ENCODE measurements at regions not wholly inside any gene's neighbourhood (a gene's known extent, or its start where the extent isn't known, plus 50 kb on each side); places are given as distances from the start of the nearest gene placed in this dataset.

GRCh38 chr2:105609746-105610402 lies 134.8 kb upstream of the NCK2 start:
- H3K9me3 Mint-ChIP-seq = no peaks in the 10 kb centered on the region
- H3K4me3 Mint-ChIP-seq = no peak overlapping the region
- ATAC-seq (replicated peaks; ENCODE audit: extremely low read depth, poor library complexity, severe bottlenecking) (no peak), DNase-seq (ENCODE audit: low spot score in 2 of 2) (no peak)
- H3K27me3 Mint-ChIP-seq = no peaks in the 10 kb centered on the region
- no peaks in the 10 kb centered on the region for H3K36me3 Mint-ChIP-seq (ENCODE audit: insufficient read depth)
- no peaks in the 10 kb centered on the region for H3K4me1 Mint-ChIP-seq
- H3K27ac Mint-ChIP-seq (ENCODE audit: low read depth) = no peak overlapping the region

GRCh38 chr2:105607920-105608504 lies 136.7 kb upstream of the NCK2 start:
- no peak overlapping the region for H3K27ac Mint-ChIP-seq (ENCODE audit: low read depth)
- DNase-seq (ENCODE audit: low spot score in 2 of 2) (no peak), ATAC-seq (replicated peaks; ENCODE audit: extremely low read depth, poor library complexity, severe bottlenecking) (no peak)
- H3K9me3 Mint-ChIP-seq = no peaks in the 10 kb centered on the region
- no peaks in the 10 kb centered on the region for H3K36me3 Mint-ChIP-seq (ENCODE audit: insufficient read depth)
- H3K4me1 Mint-ChIP-seq = no peaks in the 10 kb centered on the region
- no peak overlapping the region for H3K4me3 Mint-ChIP-seq
- no peaks in the 10 kb centered on the region for H3K27me3 Mint-ChIP-seq

GRCh38 chr2:105606081-105606480 lies 138.6 kb upstream of the NCK2 start:
- no peak for ATAC-seq (replicated peaks; ENCODE audit: extremely low read depth, poor library complexity, severe bottlenecking)
- Mint-ChIP-seq H3K9me3 (no peaks in the 10 kb centered on the region), H3K27ac (ENCODE audit: low read depth) (no peak overlapping the region)

GRCh38 chr2:105604938-105605337 lies 139.8 kb upstream of the NCK2 start:
- no peaks in the 10 kb centered on the region for H3K9me3 Mint-ChIP-seq

More at GRCh38 chr2:105606081-105606480, 138.6 kb upstream of the NCK2 start:
- Mint-ChIP-seq H3K27me3 (no peaks in the 10 kb centered on the region), H3K36me3 (ENCODE audit: insufficient read depth) (no peaks in the 10 kb centered on the region), H3K4me1 (no peaks in the 10 kb centered on the region), H3K4me3 (no peak overlapping the region)
- DNase-seq (ENCODE audit: low spot score in 2 of 2) = no peak

GRCh38 chr2:105600949-105601794 lies 143.5 kb upstream of the NCK2 start:
- Mint-ChIP-seq H3K9me3 (no peaks in the 10 kb centered on the region), H3K27me3 (no peaks in the 10 kb centered on the region), H3K4me3 (no peak overlapping the region), H3K36me3 (ENCODE audit: insufficient read depth) (no peaks in the 10 kb centered on the region), H3K4me1 (no peaks in the 10 kb centered on the region), H3K27ac (ENCODE audit: low read depth) (no peak overlapping the region)
- DNase-seq (ENCODE audit: low spot score in 2 of 2) (no peak), ATAC-seq (replicated peaks; ENCODE audit: extremely low read depth, poor library complexity, severe bottlenecking) (no peak)

More at GRCh38 chr2:105604938-105605337, 139.8 kb upstream of the NCK2 start:
- H3K27me3 Mint-ChIP-seq = no peaks in the 10 kb centered on the region
- DNase-seq (ENCODE audit: low spot score in 2 of 2) (no peak), ATAC-seq (replicated peaks; ENCODE audit: extremely low read depth, poor library complexity, severe bottlenecking) (no peak)
- no peaks in the 10 kb centered on the region for H3K36me3 Mint-ChIP-seq (ENCODE audit: insufficient read depth)
- H3K4me1 Mint-ChIP-seq = no peaks in the 10 kb centered on the region
- H3K4me3 Mint-ChIP-seq = no peak overlapping the region
- no peak overlapping the region for H3K27ac Mint-ChIP-seq (ENCODE audit: low read depth)

GRCh38 chr2:105600602-105600948 lies 144.1 kb upstream of the NCK2 start:
- no peak overlapping the region for H3K27ac Mint-ChIP-seq (ENCODE audit: low read depth)
- H3K4me3 Mint-ChIP-seq = no peak overlapping the region
- ATAC-seq (replicated peaks; ENCODE audit: extremely low read depth, poor library complexity, severe bottlenecking) (no peak), DNase-seq (ENCODE audit: low spot score in 2 of 2) (no peak)
- H3K9me3 Mint-ChIP-seq = no peaks in the 10 kb centered on the region
- no peaks in the 10 kb centered on the region for H3K36me3 Mint-ChIP-seq (ENCODE audit: insufficient read depth)
- no peaks in the 10 kb centered on the region for H3K27me3 Mint-ChIP-seq
- H3K4me1 Mint-ChIP-seq = no peaks in the 10 kb centered on the region

- no peaks in the 10 kb centered on the region for H3K36me3 Mint-ChIP-seq (ENCODE audit: insufficient read depth)
- DNase-seq (ENCODE audit: low spot score in 2 of 2) = no peak
- no peak for ATAC-seq (replicated peaks; ENCODE audit: extremely low read depth, poor library complexity, severe bottlenecking)
- H3K9me3 Mint-ChIP-seq = no peaks in the 10 kb centered on the region
- no peaks in the 10 kb centered on the region for H3K4me1 Mint-ChIP-seq
- no peak overlapping the region for H3K4me3 Mint-ChIP-seq
- H3K27me3 Mint-ChIP-seq = no peaks in the 10 kb centered on the region
- H3K27ac Mint-ChIP-seq (ENCODE audit: low read depth) = no peak overlapping the region
Observed at GRCh38 chr2:105600037-105600442, 144.7 kb upstream of the NCK2 start.

- Mint-ChIP-seq H3K4me3 (no peak overlapping the region), H3K4me1 (no peaks in the 10 kb centered on the region)
- ATAC-seq (replicated peaks; ENCODE audit: extremely low read depth, poor library complexity, severe bottlenecking) = no peak
Observed at GRCh38 chr2:105598829-105599698, 145.6 kb upstream of the NCK2 start.

GRCh38 chr2:105597806-105598803 lies 146.6 kb upstream of the NCK2 start:
- H3K9me3 Mint-ChIP-seq = no peaks in the 10 kb centered on the region
- DNase-seq (ENCODE audit: low spot score in 2 of 2) (no peak), ATAC-seq (replicated peaks; ENCODE audit: extremely low read depth, poor library complexity, severe bottlenecking) (no peak)
- H3K27ac Mint-ChIP-seq (ENCODE audit: low read depth) = no peak overlapping the region
- no peaks in the 10 kb centered on the region for H3K27me3 Mint-ChIP-seq
- H3K4me1 Mint-ChIP-seq = no peaks in the 10 kb centered on the region
- no peak overlapping the region for H3K4me3 Mint-ChIP-seq
- H3K36me3 Mint-ChIP-seq (ENCODE audit: insufficient read depth) = peaks cover 2% of the 10 kb centered on the region

More at GRCh38 chr2:105598829-105599698, 145.6 kb upstream of the NCK2 start:
- H3K9me3 Mint-ChIP-seq = no peaks in the 10 kb centered on the region
- no peaks in the 10 kb centered on the region for H3K27me3 Mint-ChIP-seq
- no peak overlapping the region for H3K27ac Mint-ChIP-seq (ENCODE audit: low read depth)
- DNase-seq (ENCODE audit: low spot score in 2 of 2) = no peak
- peaks cover 2% of the 10 kb centered on the region for H3K36me3 Mint-ChIP-seq (ENCODE audit: insufficient read depth)

GRCh38 chr2:105597011-105597805 lies 147.5 kb upstream of the NCK2 start:
- ATAC-seq (replicated peaks; ENCODE audit: extremely low read depth, poor library complexity, severe bottlenecking) = no peak
- H3K27me3 Mint-ChIP-seq = no peaks in the 10 kb centered on the region
- H3K4me1 Mint-ChIP-seq = no peaks in the 10 kb centered on the region
- H3K36me3 Mint-ChIP-seq (ENCODE audit: insufficient read depth) = peaks cover 2% of the 10 kb centered on the region
- no peak overlapping the region for H3K4me3 Mint-ChIP-seq
- H3K27ac Mint-ChIP-seq (ENCODE audit: low read depth) = no peak overlapping the region
- no peaks in the 10 kb centered on the region for H3K9me3 Mint-ChIP-seq
- no peak for DNase-seq (ENCODE audit: low spot score in 2 of 2)

GRCh38 chr2:105596411-105596921 lies 148.2 kb upstream of the NCK2 start:
- DNase-seq (ENCODE audit: low spot score in 2 of 2) = no peak
- Mint-ChIP-seq H3K36me3 (ENCODE audit: insufficient read depth) (peaks cover 2% of the 10 kb centered on the region), H3K27ac (ENCODE audit: low read depth) (no peak overlapping the region), H3K4me3 (no peak overlapping the region), H3K27me3 (no peaks in the 10 kb centered on the region), H3K4me1 (no peaks in the 10 kb centered on the region), H3K9me3 (no peaks in the 10 kb centered on the region)
- ATAC-seq (replicated peaks; ENCODE audit: extremely low read depth, poor library complexity, severe bottlenecking) = no peak
